Fibroblast of pulmonary artery (primary cell): ENCODE measurements at regions not wholly inside any gene's neighbourhood (a gene's known extent, or its start where the extent isn't known, plus 50 kb on each side); places are given as distances from the start of the nearest gene placed in this dataset.

Experiments used
- DNase-seq: peaks from one replicate; pipeline ENCODE4 v3.0.0-alpha.2; 2010; ENCODE audit warnings: low read depth
- H3K4me3 ChIP-seq: replicated peaks from 2 replicates; pipeline ENCODE4 v1.5.1; 2011; ENCODE audit warnings: low read depth, mild to moderate bottlenecking, control low read depth, low read length, moderate library complexity
- TF ChIP-seq, protein P1 (sequence below): IDR thresholded peaks from 2 replicates; pipeline ENCODE4 v1.5.1; 2011; ENCODE audit warnings: mild to moderate bottlenecking, control low read depth, low read length, inconsistent platforms; ENCODE audit errors: missing control alignments

DNA sequence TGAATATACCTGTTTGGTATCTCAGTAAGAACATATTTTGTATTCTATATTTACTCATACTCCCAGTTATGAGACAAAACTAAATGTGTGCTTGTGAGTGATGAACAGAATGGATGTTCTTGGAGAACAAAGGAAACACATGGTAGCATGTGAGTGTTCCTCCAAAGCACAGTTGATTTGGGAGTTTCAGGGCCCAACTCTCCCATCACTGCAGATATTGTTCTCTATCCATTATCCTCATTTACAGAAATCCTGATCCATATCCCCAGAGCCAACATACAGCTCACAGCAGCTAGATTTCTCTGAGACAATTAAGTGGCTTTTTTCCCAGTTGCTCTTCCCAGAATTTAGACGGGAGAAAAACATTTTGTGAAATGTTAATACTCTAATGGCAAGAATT, 75.6 kb upstream of the MAPRE2 start:
- H3K4me3 ChIP-seq, result no peak overlapping the region
- DNase-seq, result no peak
- TF ChIP-seq, protein P1, sequence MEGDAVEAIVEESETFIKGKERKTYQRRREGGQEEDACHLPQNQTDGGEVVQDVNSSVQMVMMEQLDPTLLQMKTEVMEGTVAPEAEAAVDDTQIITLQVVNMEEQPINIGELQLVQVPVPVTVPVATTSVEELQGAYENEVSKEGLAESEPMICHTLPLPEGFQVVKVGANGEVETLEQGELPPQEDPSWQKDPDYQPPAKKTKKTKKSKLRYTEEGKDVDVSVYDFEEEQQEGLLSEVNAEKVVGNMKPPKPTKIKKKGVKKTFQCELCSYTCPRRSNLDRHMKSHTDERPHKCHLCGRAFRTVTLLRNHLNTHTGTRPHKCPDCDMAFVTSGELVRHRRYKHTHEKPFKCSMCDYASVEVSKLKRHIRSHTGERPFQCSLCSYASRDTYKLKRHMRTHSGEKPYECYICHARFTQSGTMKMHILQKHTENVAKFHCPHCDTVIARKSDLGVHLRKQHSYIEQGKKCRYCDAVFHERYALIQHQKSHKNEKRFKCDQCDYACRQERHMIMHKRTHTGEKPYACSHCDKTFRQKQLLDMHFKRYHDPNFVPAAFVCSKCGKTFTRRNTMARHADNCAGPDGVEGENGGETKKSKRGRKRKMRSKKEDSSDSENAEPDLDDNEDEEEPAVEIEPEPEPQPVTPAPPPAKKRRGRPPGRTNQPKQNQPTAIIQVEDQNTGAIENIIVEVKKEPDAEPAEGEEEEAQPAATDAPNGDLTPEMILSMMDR, result no peak

DNA sequence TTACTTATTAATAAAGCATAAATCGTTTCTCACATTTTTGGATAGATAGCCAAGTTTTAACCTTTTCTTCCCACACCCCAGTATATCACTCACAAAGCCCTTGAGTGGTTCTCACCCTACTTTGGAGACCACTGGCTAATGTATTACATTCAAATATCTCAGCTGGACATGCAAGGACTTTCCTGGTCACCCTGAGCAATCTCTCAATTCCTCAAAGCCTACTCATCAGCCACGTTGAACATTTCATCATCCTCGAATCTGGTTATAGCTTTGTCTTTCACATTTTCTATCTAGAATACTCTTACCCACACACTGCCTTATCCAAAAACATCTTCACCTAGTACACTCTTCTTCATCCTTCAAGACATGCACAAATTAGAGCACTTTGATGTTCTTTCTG, 71.1 kb upstream of the MAPRE2 start:
- TF ChIP-seq, protein P1, result no peak

DNA sequence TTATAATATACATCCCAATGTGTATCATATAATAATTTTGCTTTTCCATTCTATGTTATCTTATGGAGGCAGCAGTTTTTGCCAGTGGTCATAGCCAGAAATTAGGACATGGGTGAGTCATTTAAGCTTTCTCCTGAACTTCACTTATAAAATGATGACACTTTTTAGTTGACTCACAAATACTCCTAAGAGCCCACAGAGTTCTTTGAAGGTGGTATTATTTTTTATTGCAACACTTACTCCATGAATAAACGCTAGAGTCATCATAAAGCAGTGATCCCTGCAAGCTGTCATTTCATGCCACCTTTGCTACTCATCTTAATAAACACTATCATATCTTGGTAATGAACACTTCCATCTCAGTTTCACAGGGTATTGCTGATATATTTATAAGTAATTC, 69.9 kb upstream of the MAPRE2 start:
- TF ChIP-seq, protein P1, result no peak
- DNase-seq, result peak; percentile 17
- H3K4me3 ChIP-seq, result no peak overlapping the region

More for the DNA sequence above, 71.1 kb upstream of the MAPRE2 start:
- H3K4me3 ChIP-seq, result no peak overlapping the region
- DNase-seq, result peak; percentile 27

DNA sequence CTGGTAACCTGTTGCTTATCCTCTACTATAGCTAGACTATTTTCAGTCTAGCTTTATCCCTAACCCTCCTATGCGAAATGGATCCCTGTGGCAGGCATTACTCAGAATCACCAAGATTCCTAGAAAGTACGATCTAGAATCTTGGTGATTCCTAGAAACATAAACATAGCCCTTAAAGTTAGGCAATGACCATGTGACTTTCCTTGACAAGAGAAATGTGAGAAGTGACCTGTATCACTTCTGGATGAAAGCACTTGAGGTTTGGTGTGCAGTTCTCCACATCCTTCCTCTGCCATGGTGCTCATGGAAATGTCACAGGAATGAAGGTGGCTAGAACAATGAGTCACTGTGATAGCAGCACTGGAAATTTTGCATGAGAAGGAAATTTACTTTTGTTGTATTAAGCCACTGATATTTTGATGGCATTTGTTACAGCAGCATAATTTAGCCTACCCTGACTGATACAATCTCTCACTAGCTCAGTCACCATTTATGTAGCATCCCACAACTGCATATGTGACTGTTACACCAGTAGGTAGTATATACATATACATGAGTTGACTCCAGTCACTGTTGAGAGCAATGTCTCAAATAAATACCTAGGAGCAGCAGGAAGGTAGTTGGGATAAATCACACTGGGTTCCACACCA, 68.3 kb upstream of the MAPRE2 start:
- DNase-seq, result no peak
- H3K4me3 ChIP-seq, result no peak overlapping the region
- TF ChIP-seq, protein P1, result no peak

DNA sequence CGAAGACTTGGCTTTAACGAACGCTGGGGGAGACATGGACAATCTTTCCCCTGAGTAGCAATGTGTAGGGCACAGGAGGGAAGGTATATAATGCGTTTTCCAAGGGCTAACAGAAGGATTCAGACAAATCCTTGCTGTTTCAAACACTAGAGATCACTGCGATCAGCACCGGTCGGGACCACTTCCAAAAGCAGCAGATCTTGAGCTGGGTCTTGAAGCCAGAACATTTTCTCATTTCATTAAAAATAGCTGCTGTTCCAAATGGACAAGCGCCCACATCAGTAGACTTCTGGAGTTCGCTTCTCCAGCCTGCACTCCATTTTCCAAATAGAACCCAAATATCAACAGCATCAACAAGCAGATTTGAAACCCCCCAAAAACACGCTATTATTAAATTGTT, 65.1 kb upstream of the MAPRE2 start:
- no peak overlapping the region for H3K4me3 ChIP-seq
- TF ChIP-seq, protein P1, result no peak
- DNase-seq, result no peak

DNA sequence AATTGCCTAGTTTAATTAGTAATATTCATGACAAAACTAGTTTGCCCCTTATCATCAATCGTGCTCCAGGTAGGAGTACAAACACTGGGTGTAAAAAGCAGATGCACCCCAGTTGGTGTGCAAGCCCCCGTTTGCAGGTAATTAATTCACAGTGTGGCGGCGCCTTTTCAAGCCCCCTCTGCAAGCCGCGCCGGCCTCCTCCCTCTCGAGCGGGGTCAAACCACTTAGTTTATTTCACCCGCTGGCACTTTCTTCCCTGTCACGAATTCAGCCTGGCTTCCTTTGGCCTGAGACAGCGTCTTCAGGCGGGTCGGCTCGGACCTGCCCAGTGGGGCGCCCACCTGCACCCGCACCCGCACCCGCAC, 64.7 kb upstream of the MAPRE2 start:
- peak overlapping the region; percentile 62 for H3K4me3 ChIP-seq
- TF ChIP-seq, protein P1, result no peak
- DNase-seq, result no peak
